Spleen (tissue), 7 donors: ENCODE measurements at regions not wholly inside any gene's neighbourhood (a gene's known extent, or its start where the extent isn't known, plus 50 kb on each side); places are given as distances from the start of the nearest gene placed in this dataset.

Experiments
- CTCF ChIP-seq, 11 experiments: fragments of 200-600 bp in 7 of 11; fragments of 450-650 bp in 4 of 11; sonication (generic) in 4 of 11; IDR thresholded peaks in 8 of 11; conservative IDR thresholded peaks in 3 of 11; 1 replicate in 7 of 11; 2 replicates in 4 of 11; pipeline versions ENCODE4 v1.4.0 to v1.8.0; 2016 to 2021; ENCODE audit warnings: antibody characterized with exemption in 11 of 11, inconsistent platforms in 4 of 11, mild to moderate bottlenecking in 1 of 11
- POLR2A ChIP-seq, 3 donors: fragments of 450-650 bp; IDR thresholded peaks; one replicate each; pipeline ENCODE4 v1.5.1; 2017; ENCODE audit warnings: antibody characterized with exemption in 3 of 3, mild to moderate bottlenecking in 1 of 3
- POLR2AphosphoS5 ChIP-seq, 3 donors: sonication (generic); formaldehyde crosslinking; IDR thresholded peaks; one replicate each; pipeline ENCODE4 v1.5.1; 2017; ENCODE audit warnings: antibody characterized with exemption in 3 of 3
- donor health status: DM: no; HTN: no; CAD: no; lungs with moderate emphysema.
- donor health status: DM: no; HTN: no; CAD: no.
- donor health status: DM: no; HTN: no; CAD: no.

- TF ChIP-seq CTCF (IDR thresholded peaks at IDR 0.05 in 8 of 11, conservative IDR thresholded peaks at IDR 0.05 in 3 of 11) (no peak), POLR2A (IDR thresholded peaks at IDR 0.05) (no peak), POLR2AphosphoS5 (IDR thresholded peaks at IDR 0.05) (no peak)
These were observed 74.5 kb upstream of the SRSF6 start for GRCh38 chr20:43383026-43383795.
